ENCODE measurements at regions not wholly inside any gene's neighbourhood (a gene's known extent, or its start where the extent isn't known, plus 50 kb on each side); places are given as distances from the start of the nearest gene placed in this dataset.
"Not testable (repeated sequence)": the region's sequence is repeated elsewhere in the genome, so short reads cannot be mapped to it uniquely, and the experiment has no call there.

DNA sequence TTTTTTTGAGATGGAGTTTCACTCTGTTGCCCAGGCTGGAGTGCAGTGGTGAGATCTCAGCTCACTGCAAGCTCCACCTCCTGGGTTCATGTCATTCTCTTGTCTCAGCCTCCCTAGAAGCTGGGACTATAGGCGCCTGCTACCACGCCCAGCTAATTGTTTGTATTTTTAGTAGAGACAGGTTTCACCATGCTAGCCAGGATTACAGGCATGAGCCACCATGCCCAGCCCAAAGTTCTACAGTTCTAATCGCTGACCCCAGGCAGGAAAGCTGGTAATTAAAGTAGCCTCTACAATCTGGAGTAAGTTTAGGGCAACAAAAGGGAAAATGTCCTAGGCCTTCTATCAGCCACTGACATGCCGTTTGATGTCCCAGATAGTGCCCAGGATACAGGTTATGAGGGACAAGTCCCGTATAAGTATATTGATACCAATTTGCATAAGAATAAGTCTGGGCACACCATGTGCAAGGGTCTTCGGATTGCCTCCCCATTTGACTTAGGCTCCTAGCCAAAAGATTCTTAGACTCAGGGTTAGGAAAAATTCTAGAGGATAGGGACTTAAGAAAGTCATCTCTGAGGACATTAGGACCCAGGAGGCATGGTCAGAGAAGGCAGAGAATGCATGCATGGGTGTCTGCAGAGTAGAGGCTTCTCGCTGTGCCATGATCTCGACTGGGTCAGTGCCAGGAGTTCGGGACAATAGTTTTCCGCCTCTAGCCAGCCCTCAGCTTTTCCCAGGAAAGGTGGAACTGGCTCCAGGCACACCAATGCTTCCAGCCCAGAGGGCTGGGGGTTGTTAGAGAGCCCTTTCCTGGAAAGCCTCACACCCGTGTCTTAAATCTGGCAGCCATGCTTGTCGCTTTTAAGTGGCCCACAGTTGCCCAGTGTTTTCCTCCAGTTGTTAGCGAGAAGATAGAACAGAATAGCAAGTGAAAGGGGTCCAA, 1111.1 kb downstream of the TAF11L14 start:
- no peak for FAIRE-seq

DNA sequence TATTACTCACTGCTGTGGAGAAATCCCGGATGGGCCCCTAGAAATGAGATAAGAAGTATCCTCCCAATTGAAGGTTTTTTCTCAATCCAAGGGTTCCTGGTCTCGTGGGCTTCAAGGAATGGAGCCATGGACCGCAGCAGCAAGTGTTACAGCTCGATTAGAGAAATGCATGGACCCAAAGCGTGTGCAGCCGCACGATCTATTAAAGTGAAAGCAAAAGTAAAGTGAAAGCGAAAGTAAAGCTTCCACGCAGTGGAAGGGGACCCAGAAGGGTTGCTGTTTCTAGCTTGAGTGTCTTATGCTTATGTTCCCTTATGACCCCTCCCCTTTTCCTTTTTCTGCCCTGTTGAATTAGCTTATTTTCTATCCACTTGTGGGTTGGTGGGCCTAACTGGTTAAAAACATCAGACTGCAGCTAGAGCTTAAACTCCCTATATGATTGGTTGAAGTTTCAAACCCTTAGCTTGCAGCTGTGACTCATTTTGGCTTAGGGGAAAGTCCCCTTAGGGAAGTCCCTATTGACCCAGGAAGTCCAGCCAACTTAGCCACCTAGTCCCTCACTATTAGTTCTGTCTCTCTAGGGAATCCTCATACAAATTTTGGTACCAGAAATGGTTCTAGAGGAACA, 1111.8 kb downstream of the TAF11L14 start:
- no peak for FAIRE-seq

DNA sequence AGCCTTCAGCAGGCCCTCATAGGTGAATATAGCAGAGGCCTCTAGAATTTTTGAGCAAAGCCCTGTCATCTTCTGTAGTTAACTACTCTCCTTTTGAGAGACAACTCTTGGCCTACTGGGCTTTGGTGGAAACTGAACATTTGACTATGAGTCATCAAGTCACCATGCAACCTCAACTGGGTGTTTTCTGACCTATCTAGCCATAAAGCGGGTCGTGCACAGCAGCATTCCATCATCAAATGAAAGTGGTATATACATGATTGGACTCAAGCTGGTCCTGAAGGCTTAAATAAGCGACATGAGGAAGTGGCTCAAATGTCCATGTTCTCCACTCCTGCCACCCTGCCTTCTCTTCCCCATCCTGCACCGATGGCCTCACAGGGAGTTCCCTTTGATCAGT, 1115.5 kb downstream of the TAF11L14 start:
- FAIRE-seq, result no peak

DNA sequence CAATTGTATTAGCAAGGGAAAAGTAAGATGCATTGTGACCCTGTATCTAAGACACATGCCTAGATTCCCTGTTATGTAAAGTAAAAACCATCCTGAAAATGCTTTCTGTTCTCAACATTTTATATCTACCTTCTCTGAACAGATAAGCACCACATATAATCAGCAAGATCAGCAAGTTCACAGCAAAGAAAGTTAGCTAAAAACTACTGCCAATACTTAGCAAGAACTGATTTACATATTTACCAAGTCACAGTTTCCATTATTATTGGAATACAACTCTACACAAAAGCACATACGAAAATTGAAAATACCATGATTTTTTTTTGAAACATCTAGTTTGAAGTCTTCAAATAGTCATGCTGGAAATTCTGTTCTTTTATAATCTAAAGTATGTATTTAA, 1118.1 kb downstream of the TAF11L14 start:
- FAIRE-seq, result no peak

DNA sequence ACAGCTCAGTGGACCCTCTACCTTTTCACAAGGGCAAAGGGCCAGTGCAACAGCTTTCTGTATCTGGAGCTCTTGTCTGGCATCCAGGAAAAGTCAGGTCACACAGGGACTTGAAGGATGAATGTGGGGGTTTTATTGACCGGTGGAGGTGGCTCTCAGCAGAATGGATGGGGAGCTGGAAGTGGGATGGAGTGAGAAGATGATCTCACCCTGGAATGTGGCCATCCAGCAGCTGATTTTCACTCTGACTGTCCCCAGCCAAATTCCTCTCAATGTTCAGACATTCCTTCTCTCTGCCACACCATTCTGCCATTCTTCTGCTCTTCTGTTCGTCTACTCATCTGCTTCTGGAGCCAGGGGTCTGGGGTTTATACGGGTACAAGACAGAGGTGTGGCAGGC, 1119.9 kb downstream of the TAF11L14 start:
- FAIRE-seq, result no peak

DNA sequence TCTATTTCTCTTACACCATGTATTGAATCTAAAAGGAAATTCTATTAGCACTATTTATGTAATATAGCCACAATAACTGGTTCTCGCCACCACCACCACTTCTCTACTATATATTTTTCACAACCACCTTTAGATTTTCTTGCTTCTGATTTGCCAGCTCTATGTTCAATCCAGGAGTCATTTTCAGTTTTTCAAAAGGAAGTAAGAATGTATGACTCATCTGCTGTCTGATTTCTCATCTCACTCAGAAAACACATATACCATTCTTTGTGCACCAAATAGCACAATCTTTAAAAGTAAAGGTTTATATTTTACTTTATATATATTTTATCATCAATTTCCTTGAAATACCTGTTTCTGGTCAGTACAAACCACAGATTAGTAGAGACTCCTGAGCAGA, 1127.5 kb downstream of the TAF11L14 start:
- peak; percentile 85 for FAIRE-seq

DNA sequence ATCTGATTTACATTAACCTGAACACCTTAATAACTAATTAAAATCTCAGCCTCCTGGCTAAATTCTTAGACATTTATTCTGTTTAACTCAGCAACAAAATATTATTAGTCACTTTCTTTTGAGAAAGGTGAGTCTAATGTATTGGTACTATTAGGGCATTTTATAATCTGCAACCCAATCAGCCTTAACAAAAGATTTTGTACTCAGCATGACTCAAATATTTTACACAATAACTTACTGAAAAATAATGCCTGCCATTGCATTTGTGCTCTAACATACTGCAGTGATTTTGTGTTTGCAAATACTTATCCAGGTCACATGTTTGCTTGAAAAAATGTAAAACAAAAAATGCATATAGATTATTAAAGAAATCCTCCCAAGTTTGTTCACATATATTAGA, 1129.9 kb downstream of the TAF11L14 start:
- no peak for FAIRE-seq

DNA sequence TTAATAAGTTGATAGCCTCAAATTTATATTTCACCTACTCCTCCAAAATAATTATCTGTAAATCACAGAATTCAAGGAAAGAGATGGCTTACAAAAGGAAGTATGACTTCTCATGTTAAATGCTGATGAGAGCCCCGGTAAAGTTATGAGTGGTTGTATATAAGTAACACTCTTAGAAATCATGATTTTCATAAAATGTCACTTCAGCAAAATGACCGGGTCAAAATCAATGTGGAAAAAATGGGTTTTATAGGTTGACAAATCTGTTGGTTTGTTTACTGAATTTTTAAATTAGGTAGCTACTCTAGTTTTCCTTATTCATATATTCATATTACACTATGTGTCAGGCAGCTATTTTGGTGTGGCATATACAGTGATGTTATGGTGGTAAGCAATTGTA, 1131.0 kb downstream of the TAF11L14 start:
- FAIRE-seq, result no peak

DNA sequence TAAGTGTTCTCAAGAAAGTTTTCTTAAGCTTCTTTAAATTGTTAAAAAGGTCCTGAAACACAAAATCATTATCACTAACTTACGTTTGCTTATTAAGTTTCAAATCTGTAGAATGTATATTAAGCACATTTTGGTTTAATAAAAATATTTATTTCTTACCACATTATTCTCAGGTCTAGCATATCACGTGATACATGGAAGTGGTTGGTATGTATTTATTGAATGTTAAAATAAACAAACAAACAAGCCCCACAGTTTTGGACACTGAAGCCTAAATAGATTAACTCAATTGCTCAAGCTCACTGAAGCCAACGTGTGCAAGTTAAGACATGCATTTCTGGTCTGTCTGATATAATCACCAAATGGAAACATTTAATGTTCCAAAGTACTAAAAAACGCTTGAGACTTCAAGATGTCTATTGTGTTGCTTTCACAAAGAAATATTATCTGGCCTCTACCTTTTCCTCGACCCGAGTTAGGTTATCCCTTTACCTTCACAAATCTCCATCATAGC, 1136.9 kb downstream of the TAF11L14 start:
- FAIRE-seq, result no peak

DNA sequence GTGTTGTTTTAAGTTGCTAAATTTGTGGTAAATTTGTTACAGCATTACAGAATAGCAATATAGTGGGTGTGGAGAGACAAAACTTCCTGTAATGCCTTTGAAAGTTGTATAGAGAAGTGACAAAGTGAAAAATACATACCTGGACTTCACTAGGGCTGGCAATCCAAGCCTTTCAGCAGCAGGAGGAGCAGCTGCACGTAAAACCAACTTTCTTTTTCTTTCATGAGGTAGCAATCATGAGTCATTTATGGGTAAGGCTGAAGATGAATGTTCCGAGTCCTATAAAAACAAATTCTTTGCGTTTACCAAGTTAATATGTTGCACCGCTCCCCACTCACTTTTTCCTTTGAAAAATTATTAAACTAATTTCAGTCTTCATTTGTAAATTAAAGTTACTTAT, 1138.2 kb downstream of the TAF11L14 start:
- peak; percentile 98 for FAIRE-seq

DNA sequence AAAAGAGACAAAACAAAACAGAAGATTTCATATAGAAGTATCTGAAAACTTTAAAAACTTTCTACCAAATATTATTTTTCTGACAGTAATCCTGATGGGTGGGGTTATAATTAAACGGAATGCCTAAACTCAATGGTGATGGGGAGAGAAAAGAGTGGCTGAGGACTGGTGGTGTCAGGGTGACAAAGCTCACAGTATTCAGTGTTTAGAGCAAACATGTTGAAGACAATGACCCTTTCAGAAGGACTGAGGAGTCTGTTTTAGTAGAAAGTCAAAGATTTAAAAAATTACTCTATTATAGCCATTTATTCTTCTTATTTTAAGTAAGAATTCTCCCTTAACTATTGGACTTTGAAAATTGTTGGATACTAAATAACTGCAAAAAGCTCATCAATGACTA, 1144.0 kb downstream of the TAF11L14 start:
- no peak for FAIRE-seq

DNA sequence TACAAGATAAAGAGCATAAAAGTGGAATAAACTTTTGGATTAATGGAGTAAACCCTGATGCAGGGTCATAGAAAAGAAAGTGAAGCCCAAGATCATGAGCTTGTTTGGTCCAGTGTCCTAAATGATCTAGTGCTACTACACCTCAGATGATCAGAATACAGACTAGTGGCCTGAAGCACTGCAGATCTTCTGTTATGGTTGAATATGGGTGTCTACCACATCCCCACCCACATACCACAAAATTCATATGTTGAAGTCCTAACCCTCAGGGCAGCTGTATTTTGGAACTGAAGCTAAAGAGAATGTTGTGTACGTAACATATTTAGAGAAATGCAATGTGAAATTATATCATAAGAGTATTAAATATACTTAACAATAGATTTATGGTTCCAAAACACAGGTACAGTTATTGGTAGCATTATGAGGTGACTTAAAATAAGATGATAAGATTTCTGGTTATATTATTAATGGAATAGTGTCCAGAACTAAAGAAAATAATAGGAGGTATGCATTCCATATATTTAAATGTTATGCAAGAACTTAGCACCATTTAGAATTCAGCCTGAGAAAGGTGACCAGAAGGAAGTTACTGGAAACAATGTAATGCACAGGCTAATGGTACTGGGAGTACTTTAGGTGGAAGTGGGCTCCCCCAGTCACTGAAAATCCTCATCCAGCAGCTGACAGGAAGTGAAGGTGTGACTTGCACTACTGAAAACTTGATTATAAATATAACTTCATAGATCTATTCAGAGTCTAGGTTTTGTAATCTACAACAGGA, 1155.1 kb downstream of the TAF11L14 start:
- no peak for FAIRE-seq

DNA sequence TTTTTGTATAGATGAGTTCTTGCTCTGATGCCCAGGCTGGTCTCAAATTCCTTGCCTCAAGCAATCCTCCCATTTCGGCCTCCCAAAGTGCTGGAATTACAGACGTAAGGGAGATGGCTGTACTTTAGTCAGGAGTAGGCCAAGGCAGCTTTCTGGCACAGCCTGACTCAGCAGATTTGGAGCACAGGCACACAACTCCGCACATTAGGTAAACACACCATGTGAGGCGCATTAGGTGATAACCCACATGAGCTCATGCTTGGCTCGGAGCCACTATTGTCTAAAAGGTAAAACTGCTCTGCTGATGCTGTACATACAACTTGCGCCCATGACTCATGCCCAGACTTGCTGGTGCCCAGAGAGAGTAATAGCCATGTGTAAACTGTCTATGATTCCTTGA, 1157.9 kb downstream of the TAF11L14 start:
- FAIRE-seq, result no peak

DNA sequence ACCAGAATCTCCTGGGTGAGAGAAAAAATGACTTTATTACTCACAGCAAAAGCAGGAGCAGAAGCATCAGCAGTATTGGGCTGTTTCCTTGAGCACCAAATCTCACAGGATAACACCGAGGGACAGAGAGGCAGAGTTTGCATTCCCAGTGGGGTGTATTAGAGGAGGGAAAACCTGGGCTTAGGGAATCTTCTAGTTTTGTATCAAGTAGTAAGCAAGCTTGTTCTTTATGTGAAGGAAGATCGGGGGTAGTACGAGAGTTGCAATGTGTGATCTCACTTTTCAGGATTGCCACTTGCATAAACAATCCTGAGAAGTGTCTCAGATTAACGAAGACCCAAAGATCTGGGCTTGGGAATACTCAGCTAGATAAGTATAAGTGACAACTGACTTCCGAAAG, 1163.0 kb downstream of the TAF11L14 start:
- FAIRE-seq, result no peak

DNA sequence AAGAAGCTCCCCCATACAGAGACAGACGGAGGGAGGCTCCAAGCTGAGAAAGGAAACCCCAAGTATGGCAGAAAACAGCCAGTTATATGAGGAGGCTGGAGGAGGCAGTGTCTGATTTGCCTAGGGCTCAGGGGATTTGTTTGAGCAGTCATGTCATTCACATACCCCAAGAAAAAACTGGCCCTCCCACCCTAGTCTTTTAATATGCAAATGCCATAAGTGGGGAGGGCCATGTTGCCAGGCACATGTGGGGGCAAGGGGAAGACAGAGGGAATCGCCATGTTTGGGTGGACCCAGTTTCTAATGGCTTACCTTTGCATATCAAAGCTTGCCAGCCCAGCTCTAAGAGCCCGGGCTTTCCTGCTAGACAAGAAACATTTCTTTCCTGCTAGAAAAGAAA, 1163.8 kb downstream of the TAF11L14 start:
- FAIRE-seq, result no peak

DNA sequence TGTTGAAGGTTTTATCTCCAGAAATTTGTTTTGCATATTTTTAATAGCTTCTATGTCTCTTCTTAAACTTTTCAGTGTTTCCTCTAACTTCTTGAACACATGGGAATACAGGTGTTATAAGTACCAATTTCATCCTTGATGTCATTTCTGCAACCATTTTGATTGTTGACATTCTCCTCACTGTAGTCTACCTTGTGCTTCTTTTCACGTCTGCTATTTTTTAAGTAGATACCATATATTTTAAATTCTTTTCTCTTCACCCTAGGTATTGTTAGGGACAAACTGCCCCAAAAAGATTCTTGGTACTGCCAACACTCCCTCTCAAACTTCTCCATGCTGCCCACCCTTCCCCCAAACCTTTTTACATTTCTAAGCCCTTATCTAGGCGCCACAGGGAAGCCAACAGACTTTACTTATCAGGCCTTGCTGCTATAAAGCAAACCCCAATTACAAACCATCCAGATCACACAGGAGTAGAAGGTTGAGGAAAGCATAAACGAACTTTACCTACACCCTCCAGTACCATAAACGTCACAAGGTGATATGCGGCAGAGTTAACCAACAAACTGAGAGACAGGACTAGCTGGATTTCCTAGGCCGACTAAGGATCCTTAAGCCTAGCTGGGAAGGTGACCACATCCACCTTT, 1165.3 kb downstream of the TAF11L14 start:
- FAIRE-seq, result no peak

DNA sequence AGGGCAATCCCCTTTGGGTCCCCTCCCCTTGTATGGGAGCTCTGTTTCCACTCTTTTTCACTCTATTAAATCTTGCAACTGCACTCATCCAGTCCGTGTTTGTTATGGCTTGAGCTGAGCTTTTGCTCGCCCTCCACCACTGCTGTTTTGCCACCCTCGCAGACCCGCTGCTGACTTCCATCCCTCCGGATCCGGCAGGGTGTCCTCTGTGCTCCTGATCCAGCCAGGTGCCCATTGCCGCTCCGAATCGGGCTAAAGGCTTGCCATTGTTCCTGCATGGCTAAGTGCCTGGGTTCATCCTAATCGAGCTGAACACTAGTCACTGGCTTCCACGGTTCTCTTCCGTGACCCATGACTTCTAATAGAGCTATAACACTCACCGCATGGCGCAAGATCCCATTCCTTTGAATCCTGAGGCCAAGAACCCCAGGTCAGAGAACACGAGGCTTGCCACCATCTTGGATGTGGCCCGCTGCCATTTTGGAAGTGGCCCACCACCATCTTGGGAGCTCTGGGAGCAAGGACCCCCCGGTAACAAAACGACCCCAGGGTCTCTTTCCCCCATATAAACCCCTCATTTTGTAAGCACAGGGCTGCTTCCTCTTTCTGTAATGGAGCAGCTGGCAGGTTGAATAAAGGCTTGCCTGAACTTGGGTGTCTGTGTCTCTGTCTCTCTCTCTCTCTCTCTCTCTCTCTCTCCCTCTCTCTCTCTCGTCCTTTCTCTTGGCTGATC, 1166.2 kb downstream of the TAF11L14 start:
- FAIRE-seq, result no peak

DNA sequence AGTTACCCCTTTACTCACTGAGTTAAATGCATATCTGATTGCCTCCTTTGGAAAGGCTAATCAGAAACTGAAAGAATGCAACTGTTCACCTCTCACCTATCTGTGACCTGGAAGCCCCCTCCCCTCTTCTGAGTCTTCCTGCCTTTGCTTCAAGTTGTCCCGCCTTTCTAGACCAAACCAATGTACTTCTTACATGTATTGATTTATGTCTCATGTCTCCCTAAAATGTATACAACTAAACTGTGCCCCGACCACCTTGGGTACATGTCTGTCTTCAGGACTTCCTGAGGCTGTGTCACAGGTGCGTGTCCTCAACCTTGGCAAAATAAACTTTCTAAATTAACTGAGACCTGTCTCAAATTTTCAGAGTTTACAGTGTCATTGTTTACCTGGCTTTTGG, 1167.2 kb downstream of the TAF11L14 start:
- not testable (repeated sequence) for FAIRE-seq

DNA sequence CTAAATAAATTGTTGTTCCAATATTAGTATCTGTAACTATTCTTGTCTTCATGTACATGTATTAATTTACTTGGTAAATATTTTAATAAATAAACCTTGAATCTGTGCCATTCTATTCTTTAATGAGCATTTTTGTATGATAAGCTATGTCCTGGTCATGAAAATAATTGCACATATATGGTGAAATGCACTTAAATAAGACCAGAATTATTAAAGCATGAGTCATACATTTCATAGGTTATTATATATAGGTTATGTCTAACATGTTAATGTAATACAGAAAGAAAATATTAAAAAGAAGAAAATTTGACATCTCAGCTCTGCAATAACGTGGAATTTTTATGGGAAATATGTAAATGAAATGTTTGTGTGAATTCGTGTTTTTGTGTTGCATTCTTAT, 1168.1 kb downstream of the TAF11L14 start:
- peak; percentile 91 for FAIRE-seq

DNA sequence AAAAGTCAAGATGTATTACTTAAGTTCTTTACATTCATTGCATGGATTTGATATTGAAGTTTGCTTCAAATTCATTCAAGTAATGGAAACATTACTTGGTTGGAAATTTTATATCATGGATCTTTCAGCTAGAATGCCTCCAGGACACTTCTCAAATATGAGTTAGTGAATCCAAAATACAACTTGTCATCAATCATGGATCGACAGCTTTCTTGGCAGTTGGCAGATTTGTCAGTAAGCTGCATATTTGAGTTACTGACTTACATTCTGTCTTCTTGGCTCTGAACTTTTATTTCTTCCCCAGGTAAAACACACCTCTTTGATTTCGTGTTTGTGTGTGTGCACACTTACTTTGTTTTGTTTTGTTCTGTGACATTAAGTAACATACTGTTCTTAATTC, 1171.1 kb downstream of the TAF11L14 start:
- no peak for FAIRE-seq

DNA sequence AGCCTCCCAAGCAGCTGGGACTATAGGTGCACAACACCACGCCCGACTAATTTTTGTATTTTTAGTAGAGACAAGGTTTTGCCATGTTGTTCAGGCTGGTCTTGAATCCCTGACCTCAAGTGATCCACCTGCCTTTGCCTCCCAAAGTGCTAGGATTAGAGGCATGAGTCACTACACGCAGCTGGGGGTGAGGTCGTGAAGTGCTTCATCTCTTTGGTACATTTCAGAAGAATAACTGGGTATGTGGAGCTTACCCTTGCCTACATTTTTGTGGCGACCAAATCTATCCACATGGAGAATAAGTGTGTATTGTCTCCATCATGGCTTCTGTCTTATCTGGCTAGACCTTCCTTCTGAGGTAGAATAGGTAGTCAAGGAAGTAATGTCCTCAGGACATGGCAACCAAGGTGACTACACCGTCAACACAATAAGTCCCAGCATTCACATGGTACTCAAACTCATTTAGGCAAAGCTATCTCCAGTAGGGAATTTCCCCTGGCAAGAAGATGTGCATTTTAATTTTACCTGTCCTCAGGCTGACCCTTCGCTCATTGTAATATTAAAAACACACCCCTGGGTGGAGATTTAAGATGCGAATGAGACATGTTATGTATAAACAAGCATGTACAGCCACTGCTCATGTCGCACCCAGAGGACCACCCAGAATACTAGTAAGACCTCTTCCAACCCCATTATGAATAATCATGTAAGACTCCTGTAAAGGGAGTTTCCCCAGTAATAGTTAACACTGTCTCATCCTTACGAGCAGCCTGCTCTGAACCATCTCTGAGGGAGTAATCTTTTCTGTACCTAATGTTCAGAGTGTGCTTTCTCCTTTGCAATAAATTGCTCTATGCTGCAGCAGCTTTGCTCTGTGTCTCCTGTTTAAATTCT, 1173.2 kb downstream of the TAF11L14 start:
- FAIRE-seq, result no peak
